ENCODE measurements at regions not wholly inside any gene's neighbourhood (a gene's known extent, or its start where the extent isn't known, plus 50 kb on each side); places are given as distances from the start of the nearest gene placed in this dataset.
"Not testable (repeated sequence)": the region's sequence is repeated elsewhere in the genome, so short reads cannot be mapped to it uniquely, and the experiment has no call there.

DNA sequence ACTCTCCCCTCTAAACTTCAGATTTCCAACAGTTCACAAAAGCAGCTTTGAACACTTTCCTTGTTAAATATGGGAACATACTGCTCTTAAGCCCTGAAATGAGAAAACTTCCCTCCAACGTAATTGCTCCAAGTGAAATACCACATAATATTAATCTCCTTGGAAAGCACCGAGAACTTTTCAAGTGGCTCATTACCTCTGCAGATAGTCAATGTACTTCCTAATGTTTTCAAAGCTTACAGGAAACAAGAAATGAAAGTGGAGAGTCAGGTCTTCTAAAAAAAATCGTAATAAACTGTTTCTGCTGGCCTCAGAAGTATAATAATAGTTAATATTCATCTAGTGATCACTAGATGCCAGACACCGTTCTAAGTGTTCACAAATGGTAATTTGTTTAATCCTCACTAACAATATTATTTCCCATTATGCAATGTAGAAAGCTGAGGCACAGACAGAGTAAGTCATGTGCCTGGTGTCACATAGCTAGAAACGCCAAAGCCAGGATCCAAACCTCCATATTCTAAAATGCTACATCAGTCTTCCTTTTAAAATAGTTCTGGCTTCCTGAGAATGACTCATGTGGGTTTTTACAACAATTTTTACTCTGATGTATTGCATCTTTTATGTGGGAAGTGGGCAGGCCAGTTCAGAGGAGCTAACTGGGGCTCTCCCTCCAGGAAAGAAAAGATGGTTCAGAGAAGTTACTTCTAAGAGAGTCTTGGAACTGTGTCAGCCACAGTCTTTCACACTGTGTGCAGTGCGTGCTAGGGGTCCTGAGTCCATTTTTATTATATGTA, 177.2 kb downstream of the PLPPR4 start:
- no peak for DNase-seq (ENCODE audit: extremely low read depth in 1 of 2, low read depth in 1 of 2)

DNA sequence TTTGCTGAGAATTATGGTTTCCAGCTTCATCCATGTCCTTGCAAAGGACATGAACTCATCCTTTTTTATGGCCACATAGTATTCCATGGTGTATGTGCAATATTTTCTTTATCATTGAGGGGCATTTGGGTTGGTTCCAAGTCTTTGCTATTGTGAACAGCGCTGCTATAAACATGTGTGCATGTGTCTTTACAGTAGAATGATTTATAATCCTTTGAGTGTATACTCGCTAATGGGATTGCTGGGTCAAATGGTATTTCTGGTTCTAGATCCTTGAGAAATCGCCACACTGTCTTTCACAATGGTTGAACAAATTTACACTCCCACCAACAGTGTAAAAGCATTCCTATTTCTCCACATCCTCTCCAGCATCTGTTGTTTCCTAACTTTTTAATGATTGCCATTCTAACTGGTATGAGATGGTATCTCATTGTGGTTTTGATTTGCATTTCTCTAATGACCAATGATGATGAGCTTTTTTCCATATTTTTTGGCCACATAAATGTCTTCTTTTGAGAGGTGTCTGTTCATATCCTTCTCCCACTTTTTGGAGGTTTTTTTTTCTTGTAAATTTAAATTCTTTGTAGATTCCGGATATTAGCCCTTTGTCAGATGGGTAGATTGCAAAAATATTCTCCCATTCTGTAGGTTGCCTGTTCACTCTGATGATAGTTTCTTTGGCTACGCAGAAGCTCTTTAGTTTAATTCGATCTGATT, 180.1 kb downstream of the PLPPR4 start:
- not testable (repeated sequence) for DNase-seq (ENCODE audit: extremely low read depth in 1 of 2, low read depth in 1 of 2)

DNA sequence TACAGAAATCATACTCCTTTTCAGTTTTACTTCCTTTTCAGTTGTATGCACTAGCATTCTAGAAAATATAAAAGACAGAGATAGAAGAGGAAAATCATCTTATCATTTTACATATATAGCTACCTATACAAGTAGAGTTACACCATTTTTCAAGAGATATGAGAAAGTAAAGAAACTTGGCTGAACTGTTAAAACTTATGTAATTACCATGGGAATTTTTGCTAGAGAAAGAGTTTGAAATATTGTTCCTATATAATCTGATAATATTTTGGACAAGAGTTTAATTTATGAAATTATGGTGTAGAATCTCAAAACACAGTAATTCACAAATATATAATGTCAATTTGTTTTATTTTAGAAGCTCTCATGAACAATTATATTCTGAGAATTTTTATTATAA, 180.8 kb downstream of the PLPPR4 start:
- DNase-seq (ENCODE audit: extremely low read depth in 1 of 2, low read depth in 1 of 2), result no peak

DNA sequence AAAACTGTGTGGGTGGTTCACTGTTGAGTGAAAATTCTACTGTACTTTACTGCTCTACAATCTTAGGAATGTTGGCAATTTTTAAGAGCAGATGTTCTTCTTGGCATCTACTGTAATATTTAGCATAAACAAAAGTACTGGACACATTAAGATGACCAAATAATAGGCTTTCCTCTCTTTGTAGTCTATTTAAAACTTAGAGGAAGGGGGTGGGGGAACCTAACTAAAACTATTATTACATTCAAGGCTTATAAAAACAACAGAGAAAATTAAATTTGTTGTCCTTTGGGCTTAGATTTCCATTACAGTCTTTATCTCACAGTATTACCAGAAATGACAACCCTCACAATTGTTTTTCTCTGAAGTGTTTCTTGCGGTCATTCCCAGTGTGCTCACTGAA, 181.2 kb downstream of the PLPPR4 start:
- no peak for DNase-seq (ENCODE audit: extremely low read depth in 1 of 2, low read depth in 1 of 2)

DNA sequence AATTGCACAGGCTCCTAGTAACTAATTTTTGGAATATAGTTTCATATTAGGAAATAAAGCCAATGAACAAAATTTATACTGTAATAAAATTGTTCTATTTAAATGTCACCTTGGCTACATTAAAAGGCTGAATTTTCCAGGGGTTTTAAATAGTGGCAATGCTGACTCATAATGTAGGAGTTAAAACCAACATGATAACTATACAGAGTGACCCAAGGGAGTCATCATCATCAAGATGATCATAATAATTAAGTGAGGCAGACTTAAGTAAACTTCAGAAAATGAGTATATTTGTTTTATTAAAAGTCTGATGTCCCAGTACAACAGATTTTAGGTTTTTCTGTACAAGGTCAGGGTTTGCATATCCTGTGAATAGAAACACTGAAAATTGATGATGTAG, 183.4 kb downstream of the PLPPR4 start:
- DNase-seq (ENCODE audit: extremely low read depth in 1 of 2, low read depth in 1 of 2), result no peak

DNA sequence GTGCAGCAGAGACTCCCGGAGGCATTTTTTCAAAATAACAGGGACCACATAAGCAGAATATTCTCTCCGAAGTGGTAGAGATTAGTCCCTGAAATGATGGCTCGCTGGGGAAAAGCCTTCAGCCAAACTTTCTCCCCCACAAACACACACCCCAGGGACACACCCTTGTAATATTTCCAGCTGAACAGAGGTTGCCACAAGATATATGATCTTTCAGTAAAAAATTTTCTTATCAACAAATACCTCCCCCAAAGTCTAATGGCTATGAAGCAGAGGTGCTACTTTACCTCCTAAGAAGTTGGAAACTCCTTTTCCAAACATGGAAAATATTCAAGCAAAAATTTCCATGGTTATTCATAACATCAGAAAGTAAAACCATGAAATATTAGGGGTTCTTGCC, 190.2 kb upstream of the PALMD start:
- DNase-seq (ENCODE audit: extremely low read depth in 1 of 2, low read depth in 1 of 2), result no peak

DNA sequence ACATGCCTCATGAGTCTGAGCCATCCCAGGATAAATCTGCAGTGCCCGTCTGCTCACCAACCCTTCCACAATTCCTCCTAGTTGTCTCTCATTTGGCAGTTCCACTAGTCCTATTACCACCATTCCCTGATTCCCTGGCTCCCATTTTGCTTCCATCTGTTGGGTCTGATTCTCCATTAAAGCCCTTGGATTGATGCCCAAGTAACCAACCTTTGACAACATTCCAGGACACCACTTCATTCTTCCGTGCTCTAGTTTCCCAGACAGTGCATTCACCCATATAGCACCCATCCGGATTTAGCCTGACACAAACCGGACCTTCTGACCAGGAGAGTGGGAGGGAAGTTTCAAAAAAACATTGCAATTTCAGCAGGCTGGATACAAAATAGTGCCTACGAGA, 189.4 kb upstream of the PALMD start:
- no peak for DNase-seq (ENCODE audit: extremely low read depth in 1 of 2, low read depth in 1 of 2)

DNA sequence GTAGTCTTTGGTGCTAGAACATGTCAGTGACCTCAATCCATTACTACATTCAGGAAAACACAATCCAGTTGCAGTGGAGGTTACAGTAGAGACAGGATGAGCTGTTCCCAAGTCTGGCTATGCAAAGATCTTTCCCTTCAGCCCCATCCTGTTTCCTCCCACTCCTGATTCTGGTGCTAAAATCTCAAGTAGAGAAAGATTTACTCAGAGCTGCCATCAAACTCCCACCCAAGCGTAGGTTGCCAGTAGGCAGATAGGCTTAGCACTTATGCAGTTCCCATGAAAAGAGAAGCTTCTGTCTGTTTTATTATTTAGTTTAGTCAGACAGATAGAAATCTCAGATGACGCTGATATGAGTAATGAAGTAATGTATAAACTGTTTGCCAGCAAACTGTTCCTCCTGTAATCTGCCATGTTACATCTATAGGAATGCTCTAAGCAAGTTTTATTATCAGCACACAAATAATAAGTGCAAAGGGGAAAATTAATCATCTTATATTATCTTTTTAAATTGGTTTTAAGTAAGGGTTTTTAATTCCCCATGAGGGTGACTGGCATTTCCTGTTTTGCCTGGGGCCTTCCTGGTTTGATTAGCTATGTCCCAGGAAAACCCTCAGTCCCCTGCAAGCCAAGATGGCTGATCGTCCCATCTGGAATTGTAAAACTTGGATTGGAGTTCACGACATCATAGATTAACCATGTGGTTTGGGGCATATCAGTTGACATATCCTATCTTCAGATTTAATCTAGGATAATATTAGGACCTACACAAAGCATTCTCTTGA, 188.3 kb upstream of the PALMD start:
- no peak for DNase-seq (ENCODE audit: extremely low read depth in 1 of 2, low read depth in 1 of 2)

DNA sequence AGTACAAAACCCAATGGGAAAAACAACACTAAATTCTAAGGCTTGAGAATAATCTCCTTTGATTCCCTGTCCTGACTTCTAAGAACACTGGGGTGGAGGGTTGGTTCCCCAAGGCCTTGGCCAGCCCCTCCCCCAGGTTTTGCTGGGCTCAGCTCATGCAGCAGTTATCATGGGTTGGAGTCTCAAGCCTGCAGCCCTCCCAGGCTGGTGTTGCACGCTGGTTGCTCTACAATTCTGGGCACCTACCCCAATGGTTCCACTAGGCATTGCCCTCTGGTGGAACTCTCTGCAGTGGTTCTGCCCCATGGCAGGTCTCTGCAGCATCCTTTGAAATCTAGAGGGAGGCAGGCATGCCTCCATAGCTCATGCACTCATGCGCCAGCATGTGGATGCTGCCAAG, 184.4 kb upstream of the PALMD start:
- DNase-seq (ENCODE audit: extremely low read depth in 1 of 2, low read depth in 1 of 2), result no peak

DNA sequence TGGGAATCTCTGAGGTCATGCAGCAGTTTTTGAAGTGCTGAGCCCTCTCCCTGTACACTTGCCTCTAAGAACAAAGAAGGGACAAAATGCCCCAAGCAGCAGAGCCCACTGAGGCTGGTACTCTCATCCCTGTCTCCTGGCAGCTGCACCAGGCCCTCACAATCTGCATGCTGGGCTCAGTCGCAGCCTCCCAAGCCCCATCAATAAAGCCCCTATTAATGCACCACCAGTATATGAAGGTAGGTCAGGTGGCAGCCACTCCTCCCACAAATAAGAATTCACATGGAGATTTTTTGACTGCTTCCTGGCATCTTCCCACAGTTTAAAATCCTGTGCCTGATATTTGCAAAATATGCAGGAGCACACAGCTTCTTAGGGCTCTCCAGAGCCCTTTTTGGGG, 181.2 kb upstream of the PALMD start:
- no peak for DNase-seq (ENCODE audit: extremely low read depth in 1 of 2, low read depth in 1 of 2)

DNA sequence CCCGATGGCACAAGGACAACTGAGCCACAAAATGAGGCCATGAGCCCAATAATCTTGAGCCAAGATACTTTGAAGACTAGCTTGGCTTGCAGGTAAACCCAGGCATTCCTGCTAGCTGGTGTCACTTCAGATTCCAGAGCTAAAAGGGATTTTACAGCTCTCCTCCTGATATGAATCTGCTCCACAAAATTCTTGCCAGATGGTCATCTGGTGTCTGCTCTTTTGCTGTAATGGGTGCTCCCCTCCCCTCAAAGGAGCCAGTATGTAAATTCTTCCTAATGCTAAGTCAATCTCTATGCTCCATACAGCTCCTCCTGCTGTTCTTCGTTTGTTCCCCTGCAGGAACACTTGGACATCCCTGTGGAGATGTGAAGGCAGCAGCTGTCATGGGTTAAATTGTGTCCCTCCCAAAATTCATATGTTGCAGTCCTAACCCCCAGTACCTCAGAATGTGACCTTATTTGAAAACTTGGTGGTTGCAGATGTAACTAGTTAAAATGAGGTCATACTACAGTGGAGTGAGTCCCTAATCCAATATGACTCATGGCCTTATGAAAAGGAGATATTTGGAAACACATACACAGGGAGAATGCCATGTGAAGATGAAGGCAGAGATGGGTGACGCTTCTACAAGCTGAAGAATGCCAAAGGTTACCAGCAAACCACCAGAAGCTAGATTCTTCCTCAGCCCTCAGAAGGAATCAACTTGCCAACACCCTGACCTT, 180.6 kb upstream of the PALMD start:
- DNase-seq (ENCODE audit: extremely low read depth in 1 of 2, low read depth in 1 of 2), result no peak

DNA sequence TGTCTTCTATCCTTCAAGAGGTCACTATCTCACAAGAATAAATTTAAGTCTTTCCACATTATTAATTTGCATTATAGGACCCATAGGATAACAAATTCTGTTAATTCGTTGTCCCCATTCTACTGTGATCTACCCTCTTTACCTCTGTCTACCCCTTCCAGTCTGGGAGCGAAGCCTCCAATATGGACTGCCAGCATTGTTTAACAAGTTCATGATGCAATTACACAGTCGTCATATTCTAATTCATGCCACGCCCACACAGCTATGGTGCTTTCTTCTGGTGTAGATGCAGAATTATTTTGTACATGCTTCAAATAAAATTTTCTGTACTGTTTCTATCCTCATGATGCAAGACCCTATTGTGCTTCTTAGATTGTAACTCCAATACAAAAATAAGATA, 178.3 kb upstream of the PALMD start:
- no peak for DNase-seq (ENCODE audit: extremely low read depth in 1 of 2, low read depth in 1 of 2)

DNA sequence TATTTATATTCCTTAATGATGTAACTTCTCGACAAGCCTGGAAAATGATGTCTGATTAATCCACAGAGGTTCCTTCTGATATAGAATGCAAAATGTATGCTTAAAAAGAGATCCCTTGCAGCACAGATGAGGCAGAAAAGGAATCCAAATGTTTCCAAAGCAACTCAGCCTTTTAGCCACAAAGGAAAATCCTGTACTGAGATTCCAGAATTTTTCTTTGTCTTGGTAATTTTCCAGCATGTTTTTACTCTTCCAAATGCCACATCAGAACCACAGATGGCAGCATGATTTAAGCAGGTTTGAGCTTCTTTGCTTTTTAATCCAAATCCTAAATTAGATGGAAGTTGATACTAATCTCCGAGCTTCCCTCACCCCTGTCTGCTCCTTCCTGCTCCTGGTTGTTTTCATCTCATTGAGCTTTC, 176.4 kb upstream of the PALMD start:
- DNase-seq (ENCODE audit: extremely low read depth in 1 of 2, low read depth in 1 of 2), result no peak

DNA sequence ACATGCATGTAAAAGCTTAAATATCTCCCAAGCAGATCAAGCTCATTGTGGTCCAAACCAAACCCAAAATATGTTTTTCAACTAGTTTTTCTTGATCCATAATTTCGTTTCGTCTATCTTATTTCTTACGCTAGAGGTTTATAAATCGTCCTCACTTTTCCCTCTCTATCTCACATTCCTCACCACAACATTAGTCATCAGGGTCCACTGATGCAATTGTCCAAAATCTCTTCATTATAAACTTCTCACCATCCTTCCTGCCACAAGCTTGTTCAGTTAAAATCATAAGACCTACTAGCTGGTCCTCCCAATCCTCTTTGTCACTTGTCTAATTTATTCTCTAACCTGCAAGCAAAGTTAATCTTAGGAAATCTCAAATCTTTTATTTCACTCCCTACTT, 173.0 kb upstream of the PALMD start:
- DNase-seq (ENCODE audit: extremely low read depth in 1 of 2, low read depth in 1 of 2), result no peak

DNA sequence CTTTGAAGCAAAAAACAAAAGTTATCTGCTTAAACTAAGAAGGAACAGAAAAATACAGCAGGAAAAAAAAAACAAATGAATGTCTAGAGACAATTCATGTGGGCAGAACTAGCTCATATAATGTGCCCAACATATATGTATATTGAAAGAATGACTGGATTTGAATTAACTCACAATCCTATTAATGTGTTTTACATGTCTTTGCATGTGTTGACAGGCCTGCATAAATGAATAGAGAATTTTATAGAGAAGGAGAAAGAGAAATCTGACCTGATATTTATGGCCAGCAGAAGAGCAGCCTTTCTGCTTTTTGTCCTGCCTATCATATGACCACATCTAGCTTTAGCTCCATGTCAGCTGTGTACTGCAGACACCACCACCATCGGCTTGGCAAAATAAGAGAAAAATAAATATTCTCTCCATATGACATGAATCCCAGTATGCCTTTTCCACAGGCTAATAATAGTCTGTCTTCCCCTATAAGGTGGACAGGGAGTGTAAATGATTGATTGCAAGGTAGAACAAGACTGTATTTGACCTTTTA, 171.5 kb upstream of the PALMD start:
- DNase-seq (ENCODE audit: extremely low read depth in 1 of 2, low read depth in 1 of 2), result no peak

DNA sequence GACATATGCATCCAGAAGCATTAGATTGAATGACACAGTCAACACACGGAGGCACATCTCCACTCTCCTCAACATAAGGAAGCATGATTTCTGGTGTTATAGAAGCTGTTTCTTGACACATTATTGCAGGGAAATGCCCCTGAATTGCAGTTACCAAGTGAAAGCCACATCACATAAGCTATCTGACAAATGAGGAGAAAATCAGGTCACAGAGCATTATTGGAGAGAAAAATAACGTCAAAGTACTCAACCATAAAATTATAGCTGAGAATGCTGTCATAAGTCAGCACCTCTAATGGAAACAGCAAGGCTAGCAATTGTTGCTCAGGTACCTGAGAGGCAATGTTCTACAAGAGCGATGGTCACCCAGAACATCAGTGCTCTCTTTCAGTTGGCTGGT, 169.9 kb upstream of the PALMD start:
- no peak for DNase-seq (ENCODE audit: extremely low read depth in 1 of 2, low read depth in 1 of 2)

DNA sequence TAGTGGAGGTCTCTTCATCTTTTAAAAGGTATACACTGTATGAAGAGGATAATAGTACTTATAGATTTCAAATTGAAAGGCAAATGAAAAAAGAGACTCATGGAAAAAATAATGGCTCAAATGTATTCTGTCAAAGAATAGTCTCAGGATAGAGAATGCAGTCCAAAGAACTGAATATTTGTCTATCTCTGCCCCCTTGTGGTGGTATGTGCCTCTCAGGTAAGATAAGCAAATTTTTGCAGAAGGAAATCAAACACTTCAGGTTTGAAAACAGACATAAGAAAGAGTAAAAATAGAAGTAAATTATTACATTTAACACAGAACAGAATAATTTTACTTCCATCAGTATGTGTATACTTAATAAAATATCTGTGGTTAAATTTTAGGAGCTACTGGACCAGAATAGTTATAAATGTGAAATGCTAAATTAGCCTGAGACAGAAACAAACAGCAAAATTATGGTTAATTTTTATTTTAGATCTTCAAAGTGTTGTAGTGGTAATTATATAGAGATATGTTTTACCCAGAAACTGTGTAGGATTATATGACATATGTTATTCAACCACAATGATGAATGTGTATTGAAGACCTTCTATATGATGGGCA, 164.4 kb upstream of the PALMD start:
- DNase-seq (ENCODE audit: extremely low read depth in 1 of 2, low read depth in 1 of 2), result peak in 1 of 2 donors; percentile 3

DNA sequence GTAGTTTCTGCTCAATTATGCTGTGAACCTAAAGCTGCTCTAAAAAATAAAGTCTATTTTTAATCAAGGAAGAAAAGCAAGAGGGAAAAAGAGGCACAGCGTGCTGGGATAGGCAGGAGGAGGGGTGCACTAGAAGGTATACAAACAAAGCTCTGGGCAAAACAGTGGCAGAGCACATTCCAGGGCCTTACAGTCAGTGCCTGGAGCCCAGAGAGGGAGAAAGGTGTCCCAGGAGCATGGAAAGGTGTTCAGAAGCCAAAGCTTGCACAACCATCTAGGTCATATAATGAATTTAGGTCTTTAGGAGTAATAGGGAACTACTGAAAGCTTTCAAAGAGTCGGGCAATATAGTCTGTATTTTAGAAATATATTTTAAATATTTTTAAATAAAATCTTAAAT, 163.6 kb upstream of the PALMD start:
- DNase-seq (ENCODE audit: extremely low read depth in 1 of 2, low read depth in 1 of 2), result no peak

DNA sequence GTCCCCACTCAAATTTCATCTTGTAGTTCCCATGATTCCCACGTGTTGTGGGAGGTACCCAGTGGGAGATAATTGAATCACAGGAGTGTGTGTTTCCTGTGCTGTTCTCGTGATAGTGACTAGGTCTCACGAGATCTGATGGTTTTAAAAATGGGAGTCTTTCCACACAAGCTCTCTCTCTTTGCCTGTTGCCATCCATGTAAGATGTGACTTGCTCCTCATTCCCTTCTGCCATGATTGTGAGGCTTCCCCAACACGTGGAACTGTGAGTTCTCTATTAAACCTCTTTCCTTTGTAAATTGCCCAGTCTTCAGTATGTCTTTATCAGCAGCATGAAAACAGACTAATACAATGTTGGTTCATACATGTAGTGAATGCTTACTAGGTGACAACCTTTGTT, 163.2 kb upstream of the PALMD start:
- DNase-seq (ENCODE audit: extremely low read depth in 1 of 2, low read depth in 1 of 2), result no peak

DNA sequence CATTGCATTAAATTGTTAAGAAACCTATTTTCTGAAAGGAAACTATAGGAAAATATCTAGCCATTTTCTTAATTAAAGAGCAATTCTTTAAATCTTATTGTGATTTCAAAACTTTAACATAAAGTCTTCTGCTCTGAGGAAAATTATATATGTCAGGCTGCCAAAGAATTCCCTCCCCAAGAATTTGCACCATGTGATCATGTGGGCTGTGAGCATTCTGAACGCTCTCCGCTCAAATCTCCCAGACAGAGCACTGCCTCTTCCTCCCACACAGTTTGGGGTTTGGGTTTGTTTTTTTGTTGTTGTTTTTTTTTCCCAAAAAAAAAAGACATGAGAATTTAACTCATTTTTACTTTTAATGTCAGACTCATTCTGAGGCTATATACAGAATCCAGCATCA, 155.9 kb upstream of the PALMD start:
- no peak for DNase-seq (ENCODE audit: extremely low read depth in 1 of 2, low read depth in 1 of 2)
